ENCODE measurements at regions not wholly inside any gene's neighbourhood (a gene's known extent, or its start where the extent isn't known, plus 50 kb on each side); places are given as distances from the start of the nearest gene placed in this dataset.

DNA sequence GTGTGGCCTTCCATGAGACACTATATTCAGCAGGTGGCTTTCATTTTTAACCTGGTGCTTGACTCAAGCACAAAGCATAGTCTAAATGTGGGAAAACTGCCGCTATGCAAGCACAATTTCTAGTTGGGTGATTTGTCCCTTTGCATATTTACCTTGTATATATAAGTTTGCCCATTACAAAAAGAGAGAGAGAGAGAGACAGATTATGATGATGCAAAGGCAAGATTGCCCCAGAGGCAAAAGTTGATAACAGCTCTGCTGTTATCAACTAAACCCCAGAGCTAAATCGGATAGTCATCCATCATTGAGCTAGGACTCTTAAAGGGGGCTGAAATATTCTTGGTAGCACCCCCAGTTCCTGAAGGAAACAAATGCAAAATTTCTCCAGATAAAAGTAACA is 141.5 kb downstream of the AQP9 start:
- TF ChIP-seq, protein P1, sequence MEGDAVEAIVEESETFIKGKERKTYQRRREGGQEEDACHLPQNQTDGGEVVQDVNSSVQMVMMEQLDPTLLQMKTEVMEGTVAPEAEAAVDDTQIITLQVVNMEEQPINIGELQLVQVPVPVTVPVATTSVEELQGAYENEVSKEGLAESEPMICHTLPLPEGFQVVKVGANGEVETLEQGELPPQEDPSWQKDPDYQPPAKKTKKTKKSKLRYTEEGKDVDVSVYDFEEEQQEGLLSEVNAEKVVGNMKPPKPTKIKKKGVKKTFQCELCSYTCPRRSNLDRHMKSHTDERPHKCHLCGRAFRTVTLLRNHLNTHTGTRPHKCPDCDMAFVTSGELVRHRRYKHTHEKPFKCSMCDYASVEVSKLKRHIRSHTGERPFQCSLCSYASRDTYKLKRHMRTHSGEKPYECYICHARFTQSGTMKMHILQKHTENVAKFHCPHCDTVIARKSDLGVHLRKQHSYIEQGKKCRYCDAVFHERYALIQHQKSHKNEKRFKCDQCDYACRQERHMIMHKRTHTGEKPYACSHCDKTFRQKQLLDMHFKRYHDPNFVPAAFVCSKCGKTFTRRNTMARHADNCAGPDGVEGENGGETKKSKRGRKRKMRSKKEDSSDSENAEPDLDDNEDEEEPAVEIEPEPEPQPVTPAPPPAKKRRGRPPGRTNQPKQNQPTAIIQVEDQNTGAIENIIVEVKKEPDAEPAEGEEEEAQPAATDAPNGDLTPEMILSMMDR (IDR thresholded peaks at IDR 0.05; ENCODE audit: borderline replicate concordance, insufficient read depth, low read depth, low read length): no peak
- H3K4me3 ChIP-seq (ENCODE audit: low read depth, low read length): no peak overlapping the region

DNA sequence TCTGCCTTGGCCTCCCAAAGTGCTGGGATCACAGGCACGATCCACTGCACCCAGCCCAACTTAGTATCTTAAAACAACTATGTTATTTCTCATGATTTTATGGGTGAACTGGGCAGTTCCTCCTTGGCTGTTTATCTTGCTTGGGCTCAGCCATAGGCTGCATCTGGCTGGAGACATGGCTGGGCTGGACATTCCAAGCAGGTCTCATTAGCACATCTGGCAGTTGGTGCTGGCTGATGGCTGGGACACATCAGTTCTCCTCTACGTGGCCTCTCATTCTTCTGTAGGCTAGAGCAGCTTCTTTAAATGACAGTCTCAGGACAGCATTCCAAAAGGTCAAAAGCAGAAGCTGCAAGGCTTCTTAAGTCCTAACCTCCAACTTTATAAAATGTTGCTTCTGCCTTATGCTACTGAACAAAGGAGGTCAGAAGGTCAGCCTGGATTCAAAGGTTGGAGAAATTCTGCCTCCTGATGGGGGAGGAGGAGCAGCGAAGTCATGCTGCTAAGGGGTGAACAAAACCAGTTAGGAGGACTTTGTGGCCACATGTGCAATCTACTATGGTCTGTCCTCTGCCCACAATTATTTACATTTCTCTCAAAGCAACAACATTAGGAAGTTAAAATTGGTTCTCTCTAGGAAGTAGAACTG is 144.0 kb downstream of the AQP9 start:
- no peak overlapping the region for H3K4me3 ChIP-seq (ENCODE audit: low read depth, low read length)
- TF ChIP-seq, protein P1 (IDR thresholded peaks at IDR 0.05; ENCODE audit: borderline replicate concordance, insufficient read depth, low read depth, low read length): no peak

DNA sequence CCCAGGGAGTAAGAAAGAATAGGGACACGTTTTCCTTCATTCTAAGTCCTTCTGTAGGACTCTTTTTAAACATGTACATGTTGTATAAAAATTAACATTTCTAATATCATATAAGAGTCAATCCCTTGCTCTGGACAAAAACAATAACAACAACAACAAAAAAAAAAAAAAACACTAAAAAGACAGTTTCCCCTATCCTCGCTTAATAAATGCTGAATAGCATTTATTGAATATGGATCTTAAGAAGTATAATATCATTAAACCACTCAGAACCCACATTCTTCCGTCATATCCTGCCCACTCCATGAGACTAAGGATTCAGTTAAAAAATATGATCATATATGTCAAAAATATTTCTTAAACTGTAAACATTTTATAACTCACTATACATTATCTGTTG is 145.1 kb downstream of the AQP9 start:
- TF ChIP-seq, protein P1 (IDR thresholded peaks at IDR 0.05; ENCODE audit: borderline replicate concordance, insufficient read depth, low read depth, low read length): no peak
- no peak overlapping the region for H3K4me3 ChIP-seq (ENCODE audit: low read depth, low read length)

DNA sequence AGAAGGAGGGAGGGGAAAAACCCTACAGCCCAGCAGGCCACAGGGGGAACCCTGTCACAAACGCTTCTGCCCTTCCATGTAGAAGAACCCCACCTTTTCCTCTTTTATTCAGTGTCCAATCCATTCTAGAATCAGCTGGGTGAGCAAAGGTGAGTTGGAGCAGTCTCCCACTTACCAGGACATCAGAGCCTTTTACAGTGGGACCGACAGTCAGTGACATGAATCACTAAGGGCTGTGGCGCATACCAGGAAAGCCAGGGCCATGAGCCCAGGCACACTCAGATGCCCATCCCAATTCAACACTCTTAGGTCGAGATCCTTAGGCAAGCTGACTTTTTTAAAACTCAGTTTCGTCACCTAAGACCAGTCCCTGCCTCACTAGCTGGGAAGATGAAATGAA is 146.1 kb downstream of the AQP9 start:
- H3K4me3 ChIP-seq (ENCODE audit: low read depth, low read length): no peak overlapping the region
- TF ChIP-seq, protein P1 (IDR thresholded peaks at IDR 0.05; ENCODE audit: borderline replicate concordance, insufficient read depth, low read depth, low read length): no peak

DNA sequence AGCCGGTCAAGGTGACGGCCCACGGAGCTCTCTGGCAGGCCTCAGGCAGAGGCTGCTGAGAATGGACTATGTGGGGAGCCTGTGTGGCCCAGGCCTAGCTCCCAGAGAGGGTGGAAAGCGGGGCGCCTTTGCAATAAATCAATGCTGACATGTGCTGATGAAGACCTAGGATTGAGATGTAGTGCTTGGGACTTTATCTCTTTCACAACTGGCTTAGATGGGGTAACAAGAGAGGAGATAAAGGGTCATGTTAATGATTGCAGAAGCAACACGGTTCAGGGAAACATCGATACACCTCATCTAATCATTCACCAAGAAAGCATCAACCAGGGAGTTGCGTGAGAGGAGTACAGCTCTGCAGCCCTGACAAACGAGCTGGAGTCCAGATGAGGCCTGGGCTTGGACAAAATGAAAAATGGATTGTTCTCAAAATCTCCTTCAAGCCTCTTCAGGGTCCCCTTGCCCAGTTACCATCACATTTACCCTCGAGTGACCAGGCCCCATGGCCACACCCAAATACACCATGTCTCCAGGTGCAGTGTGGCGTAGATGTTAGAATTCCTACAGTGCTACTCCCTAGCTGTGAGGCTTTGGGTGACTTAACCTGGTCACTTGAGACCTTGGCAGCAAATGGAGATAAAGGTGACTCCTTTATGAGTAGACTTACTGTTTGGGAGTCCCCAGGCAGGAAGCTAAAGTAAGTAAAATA is 146.4 kb upstream of the LIPC start:
- TF ChIP-seq, protein P1 (IDR thresholded peaks at IDR 0.05; ENCODE audit: borderline replicate concordance, insufficient read depth, low read depth, low read length): no peak
- H3K4me3 ChIP-seq (ENCODE audit: low read depth, low read length): no peak overlapping the region

DNA sequence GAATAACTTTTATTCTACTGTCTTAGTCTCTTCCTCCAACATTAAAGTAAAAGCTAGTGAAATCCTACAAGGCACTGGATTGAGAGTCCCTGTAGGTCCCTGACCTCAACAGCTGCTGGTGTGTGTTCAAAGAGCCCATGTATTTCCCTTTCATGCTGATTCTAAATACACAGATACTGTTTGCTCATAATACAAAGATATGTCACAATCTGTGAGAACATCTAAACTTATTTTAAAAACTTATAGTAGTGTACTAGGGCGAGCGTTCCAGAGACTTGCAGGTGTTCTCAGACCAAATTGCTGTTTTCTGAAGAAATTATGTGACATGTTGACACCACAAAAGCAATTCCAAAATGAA is 145.9 kb upstream of the LIPC start:
- no peak overlapping the region for H3K4me3 ChIP-seq (ENCODE audit: low read depth, low read length)
- TF ChIP-seq, protein P1 (IDR thresholded peaks at IDR 0.05; ENCODE audit: borderline replicate concordance, insufficient read depth, low read depth, low read length): no peak

DNA sequence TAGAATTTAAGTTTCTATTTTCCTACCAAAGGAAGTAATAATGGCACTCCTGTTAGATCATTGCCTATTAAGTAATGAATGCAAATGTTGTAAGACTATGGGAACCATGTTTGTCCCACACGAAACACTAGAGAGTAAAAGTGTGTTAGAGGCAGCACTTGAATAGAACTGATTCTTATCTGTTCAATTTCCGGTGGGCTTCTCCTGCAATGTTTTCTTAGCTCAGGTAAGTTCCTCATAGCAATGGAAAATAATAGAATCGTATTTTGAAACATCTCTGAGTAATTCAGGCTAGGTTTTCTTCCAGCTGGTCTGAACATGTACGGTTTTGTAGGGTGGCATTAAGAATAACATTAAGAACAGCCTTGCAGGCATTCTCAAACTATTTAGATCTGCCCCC is 145.3 kb upstream of the LIPC start:
- TF ChIP-seq, protein P1 (IDR thresholded peaks at IDR 0.05; ENCODE audit: borderline replicate concordance, insufficient read depth, low read depth, low read length): no peak
- no peak overlapping the region for H3K4me3 ChIP-seq (ENCODE audit: low read depth, low read length)
